GM21526 (cell line): ENCODE measurements at regions not wholly inside any gene's neighbourhood (a gene's known extent, or its start where the extent isn't known, plus 50 kb on each side); places are given as distances from the start of the nearest gene placed in this dataset.

Experiments
- ATAC-seq: cut with Tn5 transposase; IDR thresholded peaks from one replicate; pipeline ENCODE4 v1.9.1; 2021; ENCODE audit warnings: moderate library complexity; ENCODE audit not compliant: unreplicated experiment, low FRiP score

DNA sequence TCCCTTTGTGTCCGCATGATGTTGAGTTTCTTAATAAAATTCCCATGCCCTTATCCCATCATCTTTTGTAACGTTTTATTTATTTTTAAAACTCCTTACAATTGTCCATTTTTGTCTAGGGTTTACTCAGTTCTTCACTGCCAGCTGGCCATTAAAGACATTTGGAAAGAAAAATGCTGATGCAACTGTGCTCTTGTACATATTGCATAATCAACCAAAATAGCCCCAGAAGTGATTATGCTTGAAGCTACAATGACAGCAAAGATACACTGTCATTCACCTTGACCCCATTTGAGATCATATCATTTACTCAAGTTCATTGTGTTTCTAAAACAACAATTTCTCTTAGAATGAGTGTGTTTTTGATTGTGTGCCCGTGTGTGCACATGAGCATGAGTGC lies 1074.6 kb upstream of the RBFOX1 start:
- ATAC-seq, result no peak

- no peak for ATAC-seq
Observed at GRCh38 chr16:6252541-6252940, 1080.1 kb upstream of the RBFOX1 start.

- ATAC-seq, result no peak
Observed at GRCh38 chr16:6250511-6250910, 1082.1 kb upstream of the RBFOX1 start.

GRCh38 chr16:6249863-6250262 lies 1082.8 kb upstream of the RBFOX1 start:
- no peak for ATAC-seq

GRCh38 chr16:6248199-6248598 lies 1084.4 kb upstream of the RBFOX1 start:
- no peak for ATAC-seq

DNA sequence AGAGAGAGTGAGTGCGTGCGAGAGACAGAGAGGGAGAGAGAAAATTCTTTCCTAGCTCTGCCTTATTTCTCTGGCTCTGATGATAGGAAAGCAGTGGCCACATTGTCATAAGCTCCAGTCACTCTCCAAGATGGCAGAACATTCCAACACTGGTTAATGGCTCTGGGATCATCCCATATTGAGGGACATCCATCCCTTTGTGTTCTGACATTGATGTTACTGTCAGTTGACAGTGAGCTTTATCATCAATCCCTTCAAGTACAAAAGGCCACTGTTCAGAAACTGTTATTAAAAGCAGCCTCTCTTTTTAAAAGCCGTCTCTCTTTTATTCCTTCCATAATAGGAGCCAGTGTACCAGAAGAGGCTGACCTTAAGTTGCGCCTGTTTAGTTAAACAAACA lies 1084.9 kb upstream of the RBFOX1 start:
- ATAC-seq, result no peak

DNA sequence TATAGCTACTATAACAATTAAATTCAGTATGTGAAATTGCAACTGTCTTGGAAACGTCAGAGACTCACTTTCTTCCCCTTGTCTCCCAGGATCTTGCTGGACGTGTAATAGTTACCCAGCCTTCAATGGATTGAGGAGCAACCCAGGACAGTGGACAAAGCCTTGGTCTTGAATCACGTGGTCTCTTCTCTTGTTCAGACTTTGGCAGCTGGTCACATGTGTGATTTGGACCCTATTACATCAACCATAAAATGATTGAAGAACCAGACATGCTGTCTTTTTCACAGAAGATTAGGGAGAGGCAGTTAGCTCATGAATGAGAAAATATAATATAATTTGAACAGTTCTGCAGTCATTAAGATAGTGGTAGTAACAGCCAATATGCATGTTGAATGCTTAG lies 1085.5 kb upstream of the RBFOX1 start:
- ATAC-seq, result no peak

DNA sequence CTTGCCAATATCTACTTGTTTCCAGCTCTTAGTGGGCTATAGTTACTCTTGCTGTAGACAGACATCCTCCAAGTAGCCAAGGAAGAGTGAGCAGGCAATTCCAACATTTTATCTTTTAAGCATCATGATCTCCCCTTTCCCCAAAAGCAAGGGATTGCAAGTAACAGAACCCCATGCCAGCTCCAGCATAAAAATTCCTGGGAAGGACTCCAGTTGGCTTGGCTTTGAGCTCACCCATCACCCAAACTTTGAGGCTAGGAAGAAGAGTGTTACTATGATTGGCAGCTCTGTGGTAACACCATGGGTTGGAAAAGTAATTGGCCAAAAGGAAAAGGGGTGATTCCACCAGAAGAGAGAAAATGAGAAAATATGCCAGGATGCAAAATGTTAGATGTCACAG lies 1086.4 kb upstream of the RBFOX1 start:
- ATAC-seq, result no peak

DNA sequence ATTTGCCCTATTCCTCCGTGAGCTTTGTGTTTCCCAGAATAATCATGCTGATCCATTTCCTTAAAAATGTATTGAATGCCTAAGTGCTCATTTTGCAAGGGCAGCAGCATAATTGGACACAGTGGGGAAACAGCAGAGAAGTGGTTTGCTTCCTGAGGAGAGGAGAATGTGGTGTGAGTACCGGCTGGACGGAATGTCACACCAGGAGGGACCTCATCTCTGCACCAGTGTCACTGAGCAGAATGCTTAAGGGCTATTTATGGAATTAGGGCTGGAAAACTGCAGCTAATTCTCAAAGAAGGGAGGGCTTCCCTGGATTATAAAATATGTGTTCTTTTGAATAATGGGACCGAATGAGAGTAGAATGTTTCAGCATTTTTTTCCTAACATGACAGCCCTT lies 1100.6 kb upstream of the RBFOX1 start:
- ATAC-seq, result no peak

DNA sequence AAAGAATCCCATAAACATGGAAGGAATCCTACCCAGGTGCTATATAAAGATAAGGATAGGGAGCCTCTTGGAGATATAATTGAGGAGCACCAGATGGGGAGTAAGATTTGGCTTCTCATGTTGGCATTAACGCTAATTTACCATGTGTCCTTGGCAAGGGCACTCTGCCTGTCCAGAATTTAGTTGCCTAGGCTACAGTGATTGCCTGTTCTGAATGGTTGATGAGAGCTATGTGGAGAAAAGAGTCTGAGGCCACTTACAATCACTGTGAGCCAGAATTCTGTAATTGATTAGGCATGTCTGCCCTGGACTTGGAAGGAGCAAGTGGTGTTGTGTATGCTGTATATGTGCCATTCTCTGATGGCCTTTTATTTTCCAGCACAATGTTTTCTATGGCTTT lies 1101.2 kb upstream of the RBFOX1 start:
- no peak for ATAC-seq

- no peak for ATAC-seq
Observed at GRCh38 chr16:6229186-6229585, 1103.5 kb upstream of the RBFOX1 start.

- ATAC-seq, result no peak
Observed at GRCh38 chr16:6218855-6219254, 1113.8 kb upstream of the RBFOX1 start.

- ATAC-seq, result no peak
Observed at GRCh38 chr16:6216836-6217235, 1115.8 kb upstream of the RBFOX1 start.

DNA sequence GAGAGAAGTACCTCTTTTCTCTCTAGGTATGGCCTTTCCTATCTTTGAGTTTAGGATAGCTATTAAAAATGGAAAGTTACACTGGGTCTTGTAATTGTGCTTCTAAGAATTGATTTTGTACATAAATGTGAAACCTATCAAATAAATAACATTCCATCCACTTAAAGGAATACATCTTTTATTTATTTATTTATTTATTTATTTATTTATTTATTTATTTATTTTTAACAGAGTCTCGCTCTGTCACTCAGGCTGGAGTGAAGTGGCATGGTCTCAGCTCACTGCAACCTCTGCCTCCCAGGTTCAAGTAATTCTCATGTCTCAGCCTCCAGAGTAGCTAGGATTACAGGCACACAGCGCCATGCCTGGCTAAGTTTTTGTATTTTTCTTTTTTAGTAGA lies 1114.0 kb upstream of the EEF2KMT start:
- ATAC-seq, result no peak

- ATAC-seq, result no peak
Observed at GRCh38 chr16:6209355-6209930, 1111.8 kb upstream of the EEF2KMT start.

GRCh38 chr16:6207580-6207979 lies 1110.0 kb upstream of the EEF2KMT start:
- no peak for ATAC-seq

DNA sequence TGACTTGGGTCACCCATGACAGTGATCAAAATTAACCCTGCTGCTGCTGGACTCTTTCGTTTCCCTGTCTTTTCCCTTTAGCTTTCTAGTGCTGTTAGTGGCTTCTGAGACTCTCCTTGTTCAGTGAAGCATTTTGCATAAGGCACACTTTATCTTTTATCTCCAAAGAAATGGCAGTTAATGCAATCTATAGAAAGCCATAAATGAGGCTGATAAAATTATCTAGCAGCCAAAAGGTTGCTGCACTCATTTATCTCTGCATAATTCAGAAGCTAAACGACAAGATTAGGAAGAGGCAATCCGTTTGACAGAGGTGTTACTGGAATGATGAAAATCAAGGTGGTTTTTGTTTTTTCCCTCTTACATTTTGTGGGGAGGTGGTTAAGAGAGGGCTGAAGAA lies 1109.5 kb upstream of the EEF2KMT start:
- ATAC-seq, result no peak

DNA sequence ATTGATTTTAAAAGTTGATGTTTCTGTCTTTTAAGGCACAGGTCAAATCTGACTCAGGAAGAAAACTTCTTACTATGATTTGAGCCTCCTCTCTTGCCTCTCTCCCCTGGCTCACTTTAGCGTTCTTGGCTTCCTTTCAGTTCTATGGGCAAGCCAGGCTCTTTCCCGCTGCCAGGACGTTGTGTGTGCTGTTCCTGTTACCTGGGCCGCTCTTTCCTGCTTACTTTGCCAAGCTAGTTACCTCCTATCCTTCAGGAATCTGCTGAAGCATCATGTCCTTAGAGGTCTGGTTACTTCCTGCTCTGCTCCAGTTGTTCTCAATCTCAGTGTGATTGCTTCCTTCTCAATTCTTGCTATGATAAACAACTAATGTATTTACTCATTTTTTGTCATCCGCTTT lies 1108.5 kb upstream of the EEF2KMT start:
- no peak for ATAC-seq

- ATAC-seq, result no peak
Observed at GRCh38 chr16:6204945-6205344, 1107.3 kb upstream of the EEF2KMT start.

DNA sequence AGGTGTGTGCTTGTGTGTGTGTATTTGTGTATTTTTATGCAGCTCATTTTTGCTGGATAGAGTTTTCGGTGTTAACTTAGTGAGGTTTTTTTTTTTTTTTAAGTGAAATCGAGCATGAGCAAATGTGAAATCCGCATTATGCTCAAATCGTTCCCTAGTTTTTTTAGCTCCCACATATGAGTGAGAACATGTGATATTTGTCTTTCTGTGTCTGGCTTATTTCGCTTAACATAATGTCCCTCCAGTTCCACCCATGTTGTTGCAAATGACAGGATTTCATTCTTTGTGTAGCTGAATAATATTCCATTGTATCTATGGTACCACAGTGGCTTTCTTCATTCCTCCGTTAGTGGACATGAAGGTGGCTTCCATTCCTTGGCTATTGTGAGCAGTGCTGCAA lies 1103.3 kb upstream of the EEF2KMT start:
- no peak for ATAC-seq

GRCh38 chr16:6200271-6200670 lies 1102.7 kb upstream of the EEF2KMT start:
- ATAC-seq, result no peak

DNA sequence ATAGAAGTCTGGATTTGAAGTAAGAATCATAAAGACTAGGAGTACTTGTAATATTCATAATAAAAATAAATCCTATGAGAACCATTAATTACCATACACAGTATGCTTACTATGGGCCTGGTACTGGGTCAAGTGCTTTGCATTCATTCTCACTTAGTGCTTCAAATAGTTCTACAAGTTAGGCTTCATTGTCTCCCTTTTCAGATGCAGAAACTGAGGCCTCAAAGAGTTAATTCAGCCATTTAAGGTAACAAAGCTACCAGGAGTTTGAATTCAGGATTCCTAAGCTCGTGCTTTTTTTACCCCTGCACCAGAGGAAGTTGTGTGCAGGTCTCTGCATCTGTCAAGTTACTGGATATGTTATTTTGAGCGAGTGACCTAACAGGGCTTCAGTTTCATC lies 1098.4 kb upstream of the EEF2KMT start:
- no peak for ATAC-seq

DNA sequence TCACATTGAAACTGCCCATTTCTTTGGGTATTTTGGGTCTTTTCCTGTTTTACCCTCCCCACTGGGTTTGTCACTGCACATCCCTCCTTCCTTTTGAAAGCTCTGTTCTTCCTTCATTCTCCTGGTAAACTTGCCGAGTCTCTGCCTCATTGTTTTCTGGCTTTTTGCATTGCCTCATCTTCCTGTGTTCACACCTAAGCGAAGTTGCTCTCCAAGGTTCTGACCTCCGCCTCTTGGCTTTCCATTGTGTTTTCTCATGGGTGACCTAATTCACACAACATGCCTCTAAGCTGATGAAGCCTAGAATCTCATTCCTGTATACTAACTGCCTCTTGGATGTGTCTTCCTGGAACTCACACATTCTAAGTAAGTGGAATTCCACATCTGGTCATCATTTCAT lies 1096.1 kb upstream of the EEF2KMT start:
- ATAC-seq, result no peak
